Muscle layer of duodenum (tissue), 2 donors: ENCODE measurements at regions not wholly inside any gene's neighbourhood (a gene's known extent, or its start where the extent isn't known, plus 50 kb on each side); places are given as distances from the start of the nearest gene placed in this dataset.
"Not testable (repeated sequence)": the region's sequence is repeated elsewhere in the genome, so short reads cannot be mapped to it uniquely, and the experiment has no call there.

Source experiments
- H3K27ac ChIP-seq: one replicate; pipeline ENCODE4 v1.7.0; 2013; ENCODE audit warnings: mild to moderate bottlenecking, low read length
- H3K27me3 ChIP-seq: one replicate; pipeline ENCODE4 v1.7.0; 2013; ENCODE audit warnings: low read depth, mild to moderate bottlenecking, control low read depth, low read length
- H3K36me3 ChIP-seq, 2 donors: one replicate each; pipeline ENCODE4 v1.7.0; 2013; ENCODE audit warnings: low read length in 2 of 2, control low read depth in 1 of 2, mild to moderate bottlenecking in 1 of 2; ENCODE audit not compliant: insufficient read depth in 2 of 2, control insufficient read depth in 1 of 2
- H3K4me1 ChIP-seq, 2 donors: one replicate each; pipeline ENCODE4 v1.7.0; 2013; ENCODE audit warnings: low read length in 2 of 2, mild to moderate bottlenecking in 2 of 2, control low read depth in 1 of 2, moderate library complexity in 1 of 2; ENCODE audit not compliant: insufficient read depth in 2 of 2, control insufficient read depth in 1 of 2
- H3K4me3 ChIP-seq, 2 donors: one replicate each; pipeline ENCODE4 v1.7.0; 2013; ENCODE audit warnings: low read length in 2 of 2, low read depth in 1 of 2, mild to moderate bottlenecking in 1 of 2
- H3K9me3 ChIP-seq, 2 donors: one replicate each; pipeline ENCODE4 v1.7.0; 2013; ENCODE audit warnings: low read length in 2 of 2, control low read depth in 1 of 2, mild to moderate bottlenecking in 1 of 2; ENCODE audit not compliant: control insufficient read depth in 1 of 2
- donor health status: healthy.

GRCh38 chr3:104349836-104350235 lies 1016.9 kb upstream of the ALCAM start:
- Histone ChIP-seq H3K27me3 (no peaks in the 10 kb centered on the region), H3K9me3 (peaks cover 0 to 3% of the 10 kb centered on the region in 2 donors), H3K4me1 (no peaks in the 10 kb centered on the region), H3K27ac (no peak overlapping the region), H3K4me3 (no peak overlapping the region), H3K36me3 (no peaks in the 10 kb centered on the region)

DNA sequence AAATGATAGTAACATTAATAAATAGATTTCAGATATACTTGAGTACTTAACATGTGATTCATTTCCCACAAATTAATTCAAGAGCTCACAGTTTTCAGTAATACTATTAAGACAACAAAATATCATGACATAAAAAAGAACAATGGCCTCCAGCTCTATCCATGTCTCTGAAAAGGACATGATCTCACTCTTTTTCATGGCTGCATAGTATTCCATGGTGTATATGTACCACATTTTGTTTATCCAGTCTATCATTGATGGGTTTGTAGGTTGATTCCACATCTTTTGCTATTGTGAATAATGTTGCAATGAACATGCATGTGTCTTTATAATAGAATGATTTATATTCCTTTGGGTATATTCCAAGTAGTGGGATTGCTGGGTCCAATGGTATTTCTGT lies 1012.8 kb upstream of the ALCAM start:
- Histone ChIP-seq H3K4me1 (no peaks in the 10 kb centered on the region), H3K4me3 (no peak overlapping the region), H3K27ac (no peak overlapping the region), H3K36me3 (no peaks in the 10 kb centered on the region), H3K9me3 (peaks cover 0 to 3% of the 10 kb centered on the region in 2 donors), H3K27me3 (no peaks in the 10 kb centered on the region)

GRCh38 chr3:104359546-104359945 lies 1007.2 kb upstream of the ALCAM start:
- Histone ChIP-seq H3K9me3 (no peaks in the 10 kb centered on the region), H3K27ac (no peak overlapping the region), H3K4me3 (no peak overlapping the region), H3K27me3 (no peaks in the 10 kb centered on the region), H3K36me3 (no peaks in the 10 kb centered on the region), H3K4me1 (no peaks in the 10 kb centered on the region)

GRCh38 chr3:104360038-104360437 lies 1006.7 kb upstream of the ALCAM start:
- Histone ChIP-seq H3K27ac (no peak overlapping the region), H3K36me3 (no peaks in the 10 kb centered on the region), H3K9me3 (no peaks in the 10 kb centered on the region), H3K4me1 (no peaks in the 10 kb centered on the region), H3K4me3 (no peak overlapping the region), H3K27me3 (no peaks in the 10 kb centered on the region)

GRCh38 chr3:104361748-104362147 lies 1005.0 kb upstream of the ALCAM start:
- H3K36me3 ChIP-seq, H3K4me1 ChIP-seq, H3K4me3 ChIP-seq, H3K9me3 ChIP-seq, H3K27ac ChIP-seq, H3K27me3 ChIP-seq: not testable (repeated sequence)

DNA sequence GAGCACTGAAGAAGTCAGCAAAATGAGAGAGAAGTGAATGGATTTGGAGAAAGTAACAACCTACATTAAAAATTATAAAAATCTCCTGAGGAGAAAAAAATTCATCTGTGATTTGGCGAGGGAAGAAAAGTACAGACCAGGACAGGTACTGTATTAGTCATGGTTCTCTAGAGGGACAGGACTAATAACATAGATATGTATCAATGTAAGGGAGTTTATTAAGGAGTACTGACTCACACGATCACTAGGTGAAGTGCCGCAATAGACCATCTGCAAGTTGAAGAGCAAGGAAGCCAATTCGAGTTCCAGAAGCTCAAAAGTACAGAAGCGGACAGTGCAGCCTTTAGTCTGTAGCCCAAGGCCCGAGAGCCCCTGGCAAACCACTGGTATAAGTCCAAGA lies 1004.4 kb upstream of the ALCAM start:
- Histone ChIP-seq H3K9me3 (no peaks in the 10 kb centered on the region), H3K27me3 (no peaks in the 10 kb centered on the region), H3K4me3 (no peak overlapping the region), H3K36me3 (no peaks in the 10 kb centered on the region), H3K4me1 (no peaks in the 10 kb centered on the region), H3K27ac (no peak overlapping the region)

DNA sequence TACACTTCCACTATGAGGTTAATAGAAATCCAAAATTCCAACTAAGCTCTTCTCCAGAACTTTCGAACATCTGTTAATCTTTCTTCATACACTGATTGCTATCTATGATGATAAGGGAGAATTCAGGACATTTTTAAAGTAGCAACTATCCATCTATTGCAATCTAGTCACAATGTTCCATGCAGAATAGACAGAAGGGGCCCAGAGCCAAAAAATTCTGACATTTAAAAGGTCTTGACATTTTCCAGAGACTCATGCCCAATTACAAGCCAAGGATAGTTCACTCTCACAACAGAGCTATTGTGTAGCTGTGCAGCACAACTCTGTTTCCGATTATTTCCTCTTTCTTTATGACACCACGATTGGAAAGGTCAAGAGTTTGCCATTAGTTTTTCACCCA lies 999.7 kb upstream of the ALCAM start:
- H3K27me3 ChIP-seq, result no peaks in the 10 kb centered on the region
- H3K36me3 ChIP-seq, result no peaks in the 10 kb centered on the region
- no peak overlapping the region for H3K4me3 ChIP-seq
- no peaks in the 10 kb centered on the region for H3K9me3 ChIP-seq
- H3K27ac ChIP-seq, result no peak overlapping the region
- H3K4me1 ChIP-seq, result no peaks in the 10 kb centered on the region

DNA sequence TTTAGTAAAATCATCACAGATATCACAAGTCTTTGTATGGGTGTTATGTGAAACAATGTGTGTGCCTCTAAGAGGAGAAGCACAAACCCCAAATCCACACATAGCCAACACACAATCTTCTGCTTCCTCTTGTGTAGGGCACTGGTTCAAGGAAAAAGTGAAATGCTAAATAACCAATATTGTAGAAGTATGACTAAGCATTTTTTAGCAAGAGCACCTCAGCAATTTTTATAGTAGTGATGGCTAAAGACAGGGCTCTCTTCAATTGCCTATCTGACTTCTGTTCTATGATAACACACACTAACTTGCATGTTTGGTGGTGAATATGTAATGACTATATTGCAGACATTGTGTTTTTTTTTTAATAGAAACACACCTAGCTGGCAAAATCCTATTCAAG lies 997.9 kb upstream of the ALCAM start:
- no peaks in the 10 kb centered on the region for H3K9me3 ChIP-seq
- H3K4me3 ChIP-seq, result no peak overlapping the region
- H3K27me3 ChIP-seq, result no peaks in the 10 kb centered on the region
- no peaks in the 10 kb centered on the region for H3K4me1 ChIP-seq
- no peaks in the 10 kb centered on the region for H3K36me3 ChIP-seq
- no peak overlapping the region for H3K27ac ChIP-seq

- Histone ChIP-seq H3K4me1 (no peaks in the 10 kb centered on the region), H3K36me3 (no peaks in the 10 kb centered on the region), H3K27ac (no peak overlapping the region), H3K4me3 (no peak overlapping the region), H3K27me3 (no peaks in the 10 kb centered on the region), H3K9me3 (no peaks in the 10 kb centered on the region)
Measured at GRCh38 chr3:104385421-104385820, 981.3 kb upstream of the ALCAM start.

DNA sequence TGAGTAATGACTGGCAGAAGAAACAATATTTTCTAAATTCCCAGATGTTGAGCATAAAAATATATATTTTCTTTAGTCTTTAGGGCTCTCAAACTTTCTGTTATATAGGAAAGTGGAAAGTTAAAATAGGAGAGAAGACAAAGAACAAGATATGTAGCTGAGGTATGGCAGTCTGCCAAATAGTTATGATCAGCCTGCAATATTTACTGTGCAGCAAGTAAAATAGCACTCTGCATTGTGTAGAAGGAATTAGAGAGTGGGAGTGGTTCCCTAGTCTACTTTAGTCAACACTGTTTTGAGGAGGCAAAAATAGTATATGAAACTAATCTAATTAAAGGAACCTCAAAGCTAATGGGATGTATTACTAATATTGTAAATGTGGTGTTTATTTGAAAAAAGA lies 978.1 kb upstream of the ALCAM start:
- Histone ChIP-seq H3K4me1 (no peaks in the 10 kb centered on the region), H3K27ac (no peak overlapping the region), H3K27me3 (no peaks in the 10 kb centered on the region), H3K36me3 (no peaks in the 10 kb centered on the region), H3K9me3 (no peaks in the 10 kb centered on the region), H3K4me3 (no peak overlapping the region)

- Histone ChIP-seq H3K27ac (no peak overlapping the region), H3K9me3 (no peaks in the 10 kb centered on the region), H3K27me3 (no peaks in the 10 kb centered on the region), H3K4me3 (no peak overlapping the region), H3K36me3 (no peaks in the 10 kb centered on the region), H3K4me1 (no peaks in the 10 kb centered on the region)
Measured at GRCh38 chr3:104392327-104392726, 974.4 kb upstream of the ALCAM start.

- Histone ChIP-seq H3K36me3 (no peaks in the 10 kb centered on the region), H3K4me1 (no peaks in the 10 kb centered on the region), H3K4me3 (no peak overlapping the region), H3K27ac (no peak overlapping the region), H3K9me3 (peaks cover 0 to 5% of the 10 kb centered on the region in 2 donors), H3K27me3 (no peaks in the 10 kb centered on the region)
Measured at GRCh38 chr3:104396974-104397669, 969.6 kb upstream of the ALCAM start.
